K562 (cell line): ENCODE measurements at regions not wholly inside any gene's neighbourhood (a gene's known extent, or its start where the extent isn't known, plus 50 kb on each side); places are given as distances from the start of the nearest gene placed in this dataset.

Experiments used
- ATAC-seq: fragments of 200-7000 bp; cut with Tn5 transposase; 3 replicates; pipeline ENCODE4 v1.9.1; 2020; ENCODE audit warnings: moderate library complexity
- BruUV-seq: library from RNA; stranded (reverse); fragments of 400-500 nt; replicated peaks from 2 replicates; lab custom pipeline; 2021; lab: Mats Ljungman, UMichigan
- CTCF ChIA-PET: fragments of 300-600 bp; formaldehyde crosslinking; extraction: SDS; loops from one replicate; lab custom pipeline; 2021; ENCODE audit warnings: low intra/inter-chr PET ratio; lab: Yijun Ruan, JAX
- POLR2A ChIA-PET: fragments of 300-600, 350-650 bp; sonication (Branson Sonifier 250); formaldehyde crosslinking; extraction: SDS; loops from one replicate; lab custom pipeline; 2021; ENCODE audit warnings: antibody characterized with exemption, inconsistent platforms; lab: Yijun Ruan, JAX
- DNase-seq, 4 experiments: peaks; one replicate each; pipeline versions ENCODE4 v3.0.0 to v3.0.0-alpha.2; 2011 to 2018; ENCODE audit warnings: low spot score in 3 of 4, mixed read lengths in 3 of 4; ENCODE audit errors: extremely low read depth in 1 of 4
- FAIRE-seq: peaks from 2 replicates; lab custom pipeline; 2011; peaks lifted over from hg19 to GRCh38; lab: Jason Lieb, UNC
- H2AFZ ChIP-seq: 2 replicates; pipeline ENCODE4 v1.6.0; 2011; ENCODE audit warnings: low read depth, low read length, control low read depth, inconsistent platforms
- H3K27ac ChIP-seq: fragments of 200-600 bp; 3 replicates; pipeline ENCODE4 v1.8.0; 2011; ENCODE audit warnings: low read depth, mild to moderate bottlenecking, control low read depth, inconsistent platforms, low read length, moderate library complexity, mixed read lengths; ENCODE audit errors: extremely low read depth
- H3K27me3 ChIP-seq, 2 experiments: fragments of 300-600 bp in 1 of 2; 2 replicates in 1 of 2; 3 replicates in 1 of 2; pipeline versions ENCODE4 v1.6.0 to v1.8.0; 2011; ENCODE audit warnings: inconsistent platforms in 2 of 2, low read length in 2 of 2, mild to moderate bottlenecking in 1 of 2, mixed read lengths in 1 of 2, moderate library complexity in 1 of 2; ENCODE audit not compliant: control insufficient read depth in 2 of 2, insufficient read depth in 2 of 2
- H3K36me3 ChIP-seq: fragments of 300-600 bp; 3 replicates; pipeline ENCODE4 v1.8.0; 2011; ENCODE audit warnings: mild to moderate bottlenecking, low read length, inconsistent platforms; ENCODE audit not compliant: control insufficient read depth, insufficient read depth
- H3K4me1 ChIP-seq, 2 experiments: fragments of 200-600 bp in 1 of 2; replicated peaks in 1 of 2; 2 replicates in 1 of 2; 3 replicates in 1 of 2; pipeline versions ENCODE4 v1.5.1 to v1.8.0; 2011; ENCODE audit warnings: inconsistent platforms in 2 of 2, low read length in 2 of 2, mild to moderate bottlenecking in 1 of 2, mixed read lengths in 1 of 2, moderate library complexity in 1 of 2; ENCODE audit not compliant: control insufficient read depth in 2 of 2, insufficient read depth in 2 of 2
- H3K4me2 ChIP-seq: 2 replicates; pipeline ENCODE4 v1.6.1; 2011; ENCODE audit warnings: low read length, control low read depth, inconsistent platforms, mixed read lengths; ENCODE audit not compliant: insufficient read depth
- H3K4me3 ChIP-seq: fragments of 200-600 bp; sonication (generic), shearing (Covaris generic); 2 replicates; pipeline ENCODE4 v1.5.1; 2016; ENCODE audit warnings: control low read depth, inconsistent platforms
- H3K79me2 ChIP-seq: fragments of 200-600 bp; 3 replicates; pipeline ENCODE4 v1.8.0; 2011; ENCODE audit warnings: low read length, inconsistent platforms; ENCODE audit not compliant: control insufficient read depth, insufficient read depth
- H3K9ac ChIP-seq, 2 experiments: 2 replicates each; pipeline versions ENCODE4 v1.6.0 to v1.6.1; 2011; ENCODE audit warnings: low read depth in 2 of 2, low read length in 2 of 2, control low read depth in 1 of 2, inconsistent platforms in 1 of 2, mild to moderate bottlenecking in 1 of 2, mixed read lengths in 1 of 2; ENCODE audit not compliant: insufficient read depth in 1 of 2
- H3K9me1 ChIP-seq: one replicate; pipeline ENCODE4 v1.6.0; 2011; ENCODE audit warnings: inconsistent platforms, mild to moderate bottlenecking, low read length, moderate library complexity; ENCODE audit not compliant: control insufficient read depth, insufficient read depth
- H3K9me3 ChIP-seq: replicated peaks from 2 replicates; pipeline ENCODE4 v1.5.1; 2011; ENCODE audit warnings: low read depth, low read length, inconsistent platforms; ENCODE audit not compliant: control insufficient read depth, insufficient read depth
- H4K20me1 ChIP-seq: replicated peaks from 2 replicates; pipeline ENCODE4 v1.6.1; 2011; ENCODE audit warnings: low read length, inconsistent platforms, mixed read lengths; ENCODE audit not compliant: control insufficient read depth, insufficient read depth
- ELF4 ChIP-seq: fragments of 450-650 bp; formaldehyde crosslinking; IDR thresholded peaks from 2 replicates; pipeline ENCODE4 v1.4.0; 2022; ENCODE audit warnings: missing genetic modification characterization
- FOXK1 ChIP-seq: sonication (generic); formaldehyde crosslinking; IDR thresholded peaks from 2 replicates; pipeline ENCODE4 v1.8.0; 2022; ENCODE audit warnings: missing genetic modification reagents, mild to moderate bottlenecking, borderline replicate concordance
- HEY1 ChIP-seq: fragments of 250-450 bp; sonication (Bioruptor Pico); IDR thresholded peaks from 2 replicates; pipeline ENCODE4 v1.5.0; 2020; ENCODE audit warnings: mild to moderate bottlenecking, moderate library complexity, borderline replicate concordance
- HINFP ChIP-seq: fragments of 450-650 bp; conservative IDR thresholded peaks from 2 replicates; pipeline ENCODE4 v1.6.1; 2016; ENCODE audit warnings: missing genetic modification characterization, low read depth, mild to moderate bottlenecking, control low read depth, missing compliant biosample characterization
- KAT8 ChIP-seq: fragments of 450-650 bp; IDR thresholded peaks from 2 replicates; pipeline ENCODE4 v1.6.1; 2016; ENCODE audit warnings: low read depth, mild to moderate bottlenecking
- POLR2AphosphoS2 ChIP-seq: IDR thresholded peaks from 2 replicates; pipeline ENCODE4 v1.6.1; 2012; ENCODE audit warnings: low read length, improper control_type of control experiment
- ZNF589 ChIP-seq: fragments of 200-800 bp; sonication (Bioruptor generic); IDR thresholded peaks from 2 replicates; pipeline ENCODE4 v1.6.1; 2016; ENCODE audit warnings: low read depth, missing genetic modification characterization, missing compliant biosample characterization
- ZSCAN29 ChIP-seq: fragments of 450-650 bp; IDR thresholded peaks from 2 replicates; pipeline ENCODE4 v1.6.1; 2017
- WGBS: fragments of 100-300 bp; shearing (Covaris generic); methylation state at CpG from one replicate; pipeline ENCODE4 v1.1.6; 2016; ENCODE audit warnings: low coverage, mixed read lengths; ENCODE audit not compliant: insufficient coverage; ENCODE audit errors: missing lambda C conversion rate; 5-methylcytosine and 5-hydroxymethylcytosine counted together
- in situ Hi-C: fragments of 300-500 bp; cut with MboI; formaldehyde crosslinking; loops from 4 replicates; pipeline ENCODE4 v1.15.0; 2018; ENCODE audit warnings: inconsistent platforms, mixed read lengths
- intact Hi-C: fragments of 100-400 bp; cut with micrococcal nuclease; formaldehyde crosslinking; loops from 2 replicates; pipeline ENCODE4 v1.14.2; 2022
- TF ChIP-seq, protein P1 (sequence below): fragments of 250-450 bp; sonication (Bioruptor Pico); IDR thresholded peaks from 2 replicates; pipeline ENCODE4 v1.5.0; 2021

- no peak for ATAC-seq
- CTCF ChIA-PET: no interaction called here
Observed at GRCh38 chr18:71807586-71807985, 736.6 kb downstream of the CBLN2 start.

More at GRCh38 chr18:71807586-71807985, 736.6 kb downstream of the CBLN2 start:
- Histone ChIP-seq H3K36me3 (no peaks in the 10 kb centered on the region), H3K9me1 (no peaks in the 10 kb centered on the region), H3K4me1 (no peaks in the 10 kb centered on the region), H3K79me2 (no peaks in the 10 kb centered on the region), H4K20me1 (no peaks in the 10 kb centered on the region), H3K9me3 (no peaks in the 10 kb centered on the region), H3K4me2 (no peak overlapping the region), H2AFZ (no peak overlapping the region), H3K27me3 (no peaks in the 10 kb centered on the region), H3K27ac (no peak overlapping the region), H3K9ac (no peak overlapping the region), H3K4me3 (no peak overlapping the region)
- intact Hi-C loops: no loop called here
- POLR2A ChIA-PET: no interaction called here
- no peak for DNase-seq
- in situ Hi-C loops: no loop called here
- BruUV-seq: no TSS peak
- no peak for FAIRE-seq
- TF ChIP-seq KAT8: no peak
- no peak for TF ChIP-seq HEY1
- TF ChIP-seq, protein P1, sequence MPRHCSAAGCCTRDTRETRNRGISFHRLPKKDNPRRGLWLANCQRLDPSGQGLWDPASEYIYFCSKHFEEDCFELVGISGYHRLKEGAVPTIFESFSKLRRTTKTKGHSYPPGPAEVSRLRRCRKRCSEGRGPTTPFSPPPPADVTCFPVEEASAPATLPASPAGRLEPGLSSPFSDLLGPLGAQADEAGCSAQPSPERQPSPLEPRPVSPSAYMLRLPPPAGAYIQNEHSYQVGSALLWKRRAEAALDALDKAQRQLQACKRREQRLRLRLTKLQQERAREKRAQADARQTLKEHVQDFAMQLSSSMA (CRISPR knock-in tag): no peak
- no peak for TF ChIP-seq ELF4 (CRISPR knock-in tag)
- no peak for TF ChIP-seq FOXK1 (CRISPR knock-in tag)
- TF ChIP-seq ZSCAN29: no peak
- no peak for TF ChIP-seq POLR2AphosphoS2
- TF ChIP-seq ZNF589 (CRISPR knock-in tag): no peak
- no peak for TF ChIP-seq HINFP (tag)
- 9% methylated on average over 1 of the region's 1 CpG for WGBS
